ENCODE measurements at regions not wholly inside any gene's neighbourhood (a gene's known extent, or its start where the extent isn't known, plus 50 kb on each side); places are given as distances from the start of the nearest gene placed in this dataset.
A peak's percentile ranks its signal among the peaks of the same experiment; 100 is the strongest.
"Not testable (repeated sequence)": the region's sequence is repeated elsewhere in the genome, so short reads cannot be mapped to it uniquely, and the experiment has no call there.

GRCh38 chr5:127216143-127216542, 74.5 kb upstream of the MEGF10 start:
- CTCF ChIA-PET: interaction anchor here (0.6 kb wide), 1 partner anchor 274 kb away, joined by 3 read pairs; no protein-coding TSS in a partner anchor
- no peak overlapping the region for H3K4me3 Mint-ChIP-seq
- no peak for DNase-seq (ENCODE audit: low spot score)
- peaks cover 3% of the 10 kb centered on the region; the same call in 1 of the 2 replicates for H3K4me1 Mint-ChIP-seq
- POLR2A ChIA-PET: no interaction called here
- no peaks in the 10 kb centered on the region for H3K36me3 Mint-ChIP-seq
- peaks cover 8% of the 10 kb centered on the region for H3K9me3 Mint-ChIP-seq
- no peak for ATAC-seq
- no peaks in the 10 kb centered on the region; the same call in 1 of the 2 replicates for H3K27me3 Mint-ChIP-seq (ENCODE audit: low read depth)
- H3K27ac Mint-ChIP-seq: no peak overlapping the region
- TF ChIP-seq FOXP1 (CRISPR knock-in tag; IDR thresholded peaks at IDR 0.05; ENCODE audit: borderline replicate concordance) (no peak), ETV6 (CRISPR knock-in tag; IDR thresholded peaks at IDR 0.05) (no peak), PRRX2 (CRISPR knock-in tag; IDR thresholded peaks at IDR 0.05) (no peak), NR1H2 (CRISPR knock-in tag; IDR thresholded peaks at IDR 0.05) (no peak), HMGXB4 (CRISPR knock-in tag; IDR thresholded peaks at IDR 0.05) (no peak), IRF2 (CRISPR knock-in tag; IDR thresholded peaks at IDR 0.05; ENCODE audit: borderline replicate concordance, low read depth) (no peak), KAT7 (CRISPR knock-in tag; IDR thresholded peaks at IDR 0.05; ENCODE audit: borderline replicate concordance) (no peak), ZNF281 (CRISPR knock-in tag; IDR thresholded peaks at IDR 0.05) (no peak), ZNF671 (CRISPR knock-in tag; IDR thresholded peaks at IDR 0.05) (no peak)

GRCh38 chr5:127216898-127217675, 73.5 kb upstream of the MEGF10 start:
- no peaks in the 10 kb centered on the region for H3K36me3 Mint-ChIP-seq
- no peaks in the 10 kb centered on the region; the same call in 1 of the 2 replicates for H3K27me3 Mint-ChIP-seq (ENCODE audit: low read depth)
- ATAC-seq: peak; percentile 50; the same call in 1 of the 2 replicates
- ChIA-PET POLR2A (no interaction called here), CTCF (no interaction called here)
- DNase-seq (ENCODE audit: low spot score): peak; percentile 20
- peaks cover 3% of the 10 kb centered on the region; the same call in 1 of the 2 replicates for H3K4me1 Mint-ChIP-seq
- H3K4me3 Mint-ChIP-seq: no peak overlapping the region
- no peak for TF ChIP-seq ZNF232 (CRISPR knock-in tag; IDR thresholded peaks at IDR 0.05)
- TF ChIP-seq ZNF532 (CRISPR knock-in tag; IDR thresholded peaks at IDR 0.05; ENCODE audit: borderline replicate concordance): no peak
- no peak for TF ChIP-seq ESRRA (CRISPR knock-in tag; IDR thresholded peaks at IDR 0.05; ENCODE audit: borderline replicate concordance)
- TF ChIP-seq RORB (CRISPR knock-in tag; IDR thresholded peaks at IDR 0.05): no peak
- TF ChIP-seq ERG (CRISPR knock-in tag; IDR thresholded peaks at IDR 0.05): no peak
- TF ChIP-seq ZNF671 (CRISPR knock-in tag; IDR thresholded peaks at IDR 0.05): no peak
- no peak for TF ChIP-seq PREB (CRISPR knock-in tag; IDR thresholded peaks at IDR 0.05; ENCODE audit: borderline replicate concordance)
- TF ChIP-seq EMX1 (CRISPR knock-in tag; IDR thresholded peaks at IDR 0.05): no peak
- TF ChIP-seq E2F4 (CRISPR knock-in tag; IDR thresholded peaks at IDR 0.05; ENCODE audit: borderline replicate concordance, low read depth): no peak
- TF ChIP-seq HMGA2 (CRISPR knock-in tag; IDR thresholded peaks at IDR 0.05): no peak
- H3K27ac Mint-ChIP-seq: no peak overlapping the region
- peaks cover 16% of the 10 kb centered on the region for H3K9me3 Mint-ChIP-seq

- peaks cover 11% of the 10 kb centered on the region for H3K9me3 Mint-ChIP-seq
- H3K4me3 Mint-ChIP-seq; H3K36me3 Mint-ChIP-seq; CTCF ChIA-PET; H3K27me3 Mint-ChIP-seq (ENCODE audit: low read depth); H3K4me1 Mint-ChIP-seq; H3K27ac Mint-ChIP-seq; DNase-seq (ENCODE audit: low spot score); ATAC-seq; POLR2A ChIA-PET: not testable (repeated sequence)
These were observed 68.7 kb upstream of the MEGF10 start for GRCh38 chr5:127221936-127222335.

Measured in WTC11 (cell line).